AG09309 (cell line): ENCODE measurements at regions not wholly inside any gene's neighbourhood (a gene's known extent, or its start where the extent isn't known, plus 50 kb on each side); places are given as distances from the start of the nearest gene placed in this dataset.

Experiments
- DNase-seq: peaks from one replicate; pipeline ENCODE4 v3.0.0-alpha.2; 2010; ENCODE audit warnings: low read depth
- H3K4me3 ChIP-seq: 2 replicates; pipeline ENCODE4 v1.5.1; 2011; ENCODE audit warnings: mild to moderate bottlenecking, low read depth, low read length, moderate library complexity; ENCODE audit not compliant: control insufficient read depth
- TF ChIP-seq, protein P1 (sequence below): IDR thresholded peaks from 2 replicates; pipeline ENCODE4 v1.5.1; 2011; ENCODE audit warnings: mild to moderate bottlenecking, low read depth, low read length, inconsistent platforms; ENCODE audit not compliant: insufficient read depth, control insufficient read depth; ENCODE audit errors: missing control alignments

DNA sequence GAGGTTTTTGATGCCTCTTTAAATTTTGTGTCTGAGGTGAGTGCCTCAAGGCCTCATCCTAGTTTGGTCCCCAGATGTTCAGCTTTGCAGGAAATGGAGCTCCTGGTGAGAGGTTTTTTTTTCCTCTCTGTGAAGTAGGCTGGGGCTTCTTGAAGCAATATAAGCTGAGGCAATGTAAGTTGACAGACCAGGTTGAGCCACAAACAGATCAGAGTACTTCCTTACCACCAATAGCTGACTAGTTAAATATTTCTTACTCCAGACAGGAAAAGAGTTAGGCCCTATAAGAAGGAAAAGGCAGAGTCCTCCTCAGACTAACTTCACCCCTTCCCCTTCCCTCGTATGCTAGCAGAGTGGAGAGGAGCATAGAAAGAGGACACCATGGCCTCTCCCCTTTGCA is 341.0 kb downstream of the LMO4 start:
- no peak overlapping the region for H3K4me3 ChIP-seq
- DNase-seq = no peak
- TF ChIP-seq, protein P1, sequence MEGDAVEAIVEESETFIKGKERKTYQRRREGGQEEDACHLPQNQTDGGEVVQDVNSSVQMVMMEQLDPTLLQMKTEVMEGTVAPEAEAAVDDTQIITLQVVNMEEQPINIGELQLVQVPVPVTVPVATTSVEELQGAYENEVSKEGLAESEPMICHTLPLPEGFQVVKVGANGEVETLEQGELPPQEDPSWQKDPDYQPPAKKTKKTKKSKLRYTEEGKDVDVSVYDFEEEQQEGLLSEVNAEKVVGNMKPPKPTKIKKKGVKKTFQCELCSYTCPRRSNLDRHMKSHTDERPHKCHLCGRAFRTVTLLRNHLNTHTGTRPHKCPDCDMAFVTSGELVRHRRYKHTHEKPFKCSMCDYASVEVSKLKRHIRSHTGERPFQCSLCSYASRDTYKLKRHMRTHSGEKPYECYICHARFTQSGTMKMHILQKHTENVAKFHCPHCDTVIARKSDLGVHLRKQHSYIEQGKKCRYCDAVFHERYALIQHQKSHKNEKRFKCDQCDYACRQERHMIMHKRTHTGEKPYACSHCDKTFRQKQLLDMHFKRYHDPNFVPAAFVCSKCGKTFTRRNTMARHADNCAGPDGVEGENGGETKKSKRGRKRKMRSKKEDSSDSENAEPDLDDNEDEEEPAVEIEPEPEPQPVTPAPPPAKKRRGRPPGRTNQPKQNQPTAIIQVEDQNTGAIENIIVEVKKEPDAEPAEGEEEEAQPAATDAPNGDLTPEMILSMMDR = no peak

DNA sequence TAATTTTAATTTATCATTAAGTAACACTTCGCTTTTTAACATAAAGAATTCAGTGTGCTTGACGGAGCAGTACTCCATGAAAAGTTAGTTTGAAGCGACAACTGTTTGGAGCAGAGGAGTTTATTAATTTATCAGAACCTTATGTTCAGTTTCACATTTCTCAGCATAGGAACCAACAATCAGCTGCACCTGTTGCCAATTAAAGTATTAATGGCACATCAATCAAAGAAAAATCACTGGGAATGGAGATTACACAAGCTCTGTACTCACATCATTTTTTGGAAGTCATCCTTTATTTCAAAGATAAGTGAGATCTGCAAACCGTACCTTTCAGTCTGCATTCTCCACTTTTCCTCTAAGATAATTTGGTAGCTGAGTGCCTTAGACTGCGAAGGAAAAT is 344.6 kb downstream of the LMO4 start:
- TF ChIP-seq, protein P1 = no peak
- no peak for DNase-seq
- H3K4me3 ChIP-seq = no peak overlapping the region

DNA sequence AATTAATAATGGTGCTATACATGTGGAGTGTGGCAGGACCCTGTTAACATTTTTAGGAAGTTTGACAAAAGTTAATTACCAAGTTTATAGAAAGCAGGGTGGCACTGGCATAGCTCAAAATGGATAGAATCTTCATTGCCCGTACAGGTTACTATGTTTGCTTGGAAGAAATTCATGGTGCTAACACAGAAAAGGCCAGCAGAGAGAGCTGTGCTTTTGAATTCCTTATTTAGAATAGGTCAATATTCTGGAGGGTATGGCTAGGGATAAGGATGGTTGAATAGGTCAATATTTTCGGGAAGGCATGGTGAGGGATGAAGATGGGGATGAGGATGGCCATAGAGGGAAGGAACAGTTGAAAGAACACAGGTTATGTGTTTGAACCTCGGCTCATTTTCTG is 345.1 kb downstream of the LMO4 start:
- H3K4me3 ChIP-seq = no peak overlapping the region
- DNase-seq = no peak
- TF ChIP-seq, protein P1 = peak; percentile 9

DNA sequence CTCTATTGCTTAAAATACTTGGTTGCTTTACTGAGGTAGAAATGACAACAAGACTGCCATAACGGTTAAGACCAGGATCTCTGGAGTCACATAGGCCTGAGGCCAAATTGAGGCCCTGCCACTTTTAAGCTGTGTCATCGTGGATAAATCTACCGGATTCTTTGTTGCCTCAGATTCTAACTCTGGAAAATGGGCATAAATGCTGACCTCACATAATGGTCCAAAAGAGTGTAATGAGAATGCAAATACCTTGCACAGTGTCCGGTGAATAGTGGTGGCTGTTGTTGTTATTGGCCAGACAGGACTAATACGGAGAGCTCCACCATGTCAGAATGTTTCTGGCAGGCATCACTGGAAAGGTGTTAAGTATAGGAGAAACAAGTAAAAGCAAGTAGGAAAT is 346.1 kb downstream of the LMO4 start:
- TF ChIP-seq, protein P1 = no peak
- no peak overlapping the region for H3K4me3 ChIP-seq
- no peak for DNase-seq

DNA sequence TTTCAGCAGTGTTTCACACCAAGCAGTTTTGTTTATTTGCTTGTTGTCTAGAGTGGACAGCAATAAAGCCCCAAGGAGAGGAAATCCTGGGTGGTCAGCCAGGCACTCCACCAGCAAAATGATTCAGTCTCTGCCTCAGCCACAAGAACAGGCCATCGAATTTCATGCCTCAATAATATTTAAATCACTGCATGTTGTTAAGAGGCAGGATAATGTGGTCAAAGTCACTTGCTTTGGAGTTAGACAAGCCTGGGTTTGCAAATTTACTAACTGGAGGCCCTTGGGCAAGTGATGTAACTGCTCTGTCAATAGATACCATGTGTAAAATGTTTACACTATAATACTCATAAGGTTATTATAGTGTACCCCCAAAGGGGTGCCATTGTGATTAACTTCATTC is 349.6 kb downstream of the LMO4 start:
- TF ChIP-seq, protein P1 = no peak
- H3K4me3 ChIP-seq = no peak overlapping the region
- no peak for DNase-seq

DNA sequence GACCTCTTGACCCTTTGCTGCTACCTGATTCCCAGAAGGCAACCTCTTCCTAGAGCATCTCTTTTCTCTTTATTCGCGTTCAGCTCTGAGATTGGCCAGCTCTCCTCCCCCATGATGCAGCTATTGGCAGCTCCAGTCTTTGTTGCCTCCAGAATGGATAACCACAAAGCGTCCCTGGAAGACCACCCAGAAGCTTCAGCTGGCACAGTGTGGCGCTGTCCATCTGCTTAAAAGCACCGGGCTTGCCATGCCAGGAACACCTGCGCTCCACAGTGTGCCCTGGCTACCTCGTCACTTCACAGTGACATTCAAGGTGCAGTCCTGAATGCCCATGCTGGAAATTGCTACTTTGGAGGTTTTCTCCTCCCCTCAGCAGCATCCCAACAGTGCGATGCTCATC is 353.9 kb downstream of the LMO4 start:
- TF ChIP-seq, protein P1 = no peak
- no peak overlapping the region for H3K4me3 ChIP-seq
- DNase-seq = no peak

DNA sequence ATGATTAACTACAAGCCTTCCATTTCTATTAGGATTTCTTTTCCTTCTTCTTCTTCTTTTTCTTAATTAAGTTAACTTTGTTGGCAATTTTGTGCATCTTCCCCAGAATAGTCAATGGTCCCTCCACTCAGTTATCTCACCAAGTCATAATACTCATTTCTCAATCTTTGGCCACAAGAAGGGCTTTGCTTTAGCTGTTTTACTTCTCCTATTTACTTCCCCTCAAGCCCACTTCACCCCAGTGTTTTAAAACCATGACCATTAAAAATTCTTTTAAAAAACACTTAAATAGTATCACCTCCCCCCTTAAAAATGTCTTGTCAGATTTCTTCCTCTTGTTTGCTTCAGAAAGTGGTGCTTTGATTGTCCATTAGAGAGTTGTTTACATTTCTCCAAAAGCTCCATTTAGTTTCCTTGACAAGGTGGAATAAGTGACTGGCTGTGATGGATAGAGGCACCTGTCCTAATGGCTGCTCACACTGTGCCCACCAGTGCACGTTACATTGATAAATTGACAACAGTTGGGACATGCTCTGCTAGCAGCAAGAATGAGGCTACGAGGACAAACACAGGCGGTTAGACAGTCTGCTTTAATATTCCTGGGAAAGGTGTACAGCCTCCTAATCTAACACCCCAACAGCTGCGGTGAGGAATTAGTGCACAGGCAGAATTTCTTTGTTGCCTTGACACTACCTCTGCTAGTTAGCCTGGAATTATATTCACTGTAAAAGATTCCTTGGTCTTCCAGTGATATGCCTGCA is 354.7 kb downstream of the LMO4 start:
- TF ChIP-seq, protein P1 = no peak
- no peak overlapping the region for H3K4me3 ChIP-seq
- DNase-seq = no peak
